ENCODE measurements at regions not wholly inside any gene's neighbourhood (a gene's known extent, or its start where the extent isn't known, plus 50 kb on each side); places are given as distances from the start of the nearest gene placed in this dataset.

DNA sequence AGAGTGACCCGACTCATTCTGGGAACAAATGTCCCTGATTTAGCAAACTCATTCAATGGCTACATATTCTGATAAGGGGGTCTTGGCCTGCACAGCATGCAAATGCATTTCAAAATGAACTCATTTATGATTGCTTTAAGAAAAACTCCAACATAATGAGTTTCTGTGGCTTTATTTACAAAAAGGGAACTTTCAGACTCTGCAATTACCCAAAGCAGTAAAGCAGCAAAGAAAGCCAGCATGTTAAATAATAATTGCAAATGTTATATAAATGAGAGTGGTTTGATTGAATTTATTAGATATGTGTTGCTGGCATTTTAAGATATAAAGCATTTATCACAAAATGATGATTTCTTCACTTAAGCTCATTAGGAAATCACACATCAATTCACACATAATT is 295.7 kb downstream of the FBXW7 start:
- no TSS peak for BruUV-seq (replicated peaks)
- TF ChIP-seq CEBPB (IDR thresholded peaks at IDR 0.05; ENCODE audit: low read depth) (no peak), TCF7L2 (IDR thresholded peaks at IDR 0.05; ENCODE audit: borderline replicate concordance, extremely low read depth, insufficient read depth, insufficient read length) (no peak), SRF (IDR thresholded peaks at IDR 0.05; ENCODE audit: low read depth) (no peak), ZNF274 (IDR thresholded peaks at IDR 0.05; ENCODE audit: low read depth, low read length) (no peak)
- TF ChIP-seq, protein P1, sequence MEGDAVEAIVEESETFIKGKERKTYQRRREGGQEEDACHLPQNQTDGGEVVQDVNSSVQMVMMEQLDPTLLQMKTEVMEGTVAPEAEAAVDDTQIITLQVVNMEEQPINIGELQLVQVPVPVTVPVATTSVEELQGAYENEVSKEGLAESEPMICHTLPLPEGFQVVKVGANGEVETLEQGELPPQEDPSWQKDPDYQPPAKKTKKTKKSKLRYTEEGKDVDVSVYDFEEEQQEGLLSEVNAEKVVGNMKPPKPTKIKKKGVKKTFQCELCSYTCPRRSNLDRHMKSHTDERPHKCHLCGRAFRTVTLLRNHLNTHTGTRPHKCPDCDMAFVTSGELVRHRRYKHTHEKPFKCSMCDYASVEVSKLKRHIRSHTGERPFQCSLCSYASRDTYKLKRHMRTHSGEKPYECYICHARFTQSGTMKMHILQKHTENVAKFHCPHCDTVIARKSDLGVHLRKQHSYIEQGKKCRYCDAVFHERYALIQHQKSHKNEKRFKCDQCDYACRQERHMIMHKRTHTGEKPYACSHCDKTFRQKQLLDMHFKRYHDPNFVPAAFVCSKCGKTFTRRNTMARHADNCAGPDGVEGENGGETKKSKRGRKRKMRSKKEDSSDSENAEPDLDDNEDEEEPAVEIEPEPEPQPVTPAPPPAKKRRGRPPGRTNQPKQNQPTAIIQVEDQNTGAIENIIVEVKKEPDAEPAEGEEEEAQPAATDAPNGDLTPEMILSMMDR (IDR thresholded peaks at IDR 0.05 in 2 of 3, conservative IDR thresholded peaks at IDR 0.05 in 1 of 3; ENCODE audit: borderline replicate concordance in 1 of 3, insufficient read depth in 1 of 3, low read depth in 2 of 3, low read length in 2 of 3) = no peak
- ATAC-seq (no peak), DNase-seq (ENCODE audit: low read depth, low spot score) (no peak)
- ChIA-PET CTCF (no interaction called here), POLR2A (no interaction called here), RAD21 (ENCODE audit: low non-redundant PET in 1 of 2, low total read pairs in 2 of 2, uncharacterized antibody in 2 of 2, unreplicated experiment in 2 of 2) (no interaction called here)
- Histone ChIP-seq H3K27ac (ENCODE audit: low read depth, low read length) (no peak overlapping the region), H3K9ac (ENCODE audit: low read length) (no peak overlapping the region), H3K9me2 (ENCODE audit: insufficient read depth) (no peaks in the 10 kb centered on the region), H3K27me3 (ENCODE audit: insufficient read depth, low read length) (no peaks in the 10 kb centered on the region), H4K20me1 (ENCODE audit: insufficient read depth) (no peaks in the 10 kb centered on the region), H3K79me2 (ENCODE audit: insufficient read depth, low read length) (no peaks in the 10 kb centered on the region), H2AFZ (ENCODE audit: low read depth, low read length, poor library complexity, severe bottlenecking) (no peak overlapping the region), H3K9me3 (ENCODE audit: control insufficient read depth in 1 of 2, insufficient read depth in 1 of 2, low read depth in 1 of 2, low read length in 2 of 2) (no peaks in the 10 kb centered on the region), H3K4me1 (ENCODE audit: control insufficient read depth in 1 of 2, insufficient read depth in 2 of 2, low read length in 2 of 2) (no peaks in the 10 kb centered on the region), H3K36me3 (ENCODE audit: control insufficient read depth in 1 of 2, insufficient read depth in 2 of 2, low read length in 2 of 2) (no peaks in the 10 kb centered on the region), H3K4me3 (replicated peaks in 1 of 2; ENCODE audit: low read depth in 1 of 2, low read length in 2 of 2) (no peak overlapping the region), H3K4me2 (ENCODE audit: low read length) (no peak overlapping the region)
- intact Hi-C loops (cut with micrococcal nuclease) = no loop called here

DNA sequence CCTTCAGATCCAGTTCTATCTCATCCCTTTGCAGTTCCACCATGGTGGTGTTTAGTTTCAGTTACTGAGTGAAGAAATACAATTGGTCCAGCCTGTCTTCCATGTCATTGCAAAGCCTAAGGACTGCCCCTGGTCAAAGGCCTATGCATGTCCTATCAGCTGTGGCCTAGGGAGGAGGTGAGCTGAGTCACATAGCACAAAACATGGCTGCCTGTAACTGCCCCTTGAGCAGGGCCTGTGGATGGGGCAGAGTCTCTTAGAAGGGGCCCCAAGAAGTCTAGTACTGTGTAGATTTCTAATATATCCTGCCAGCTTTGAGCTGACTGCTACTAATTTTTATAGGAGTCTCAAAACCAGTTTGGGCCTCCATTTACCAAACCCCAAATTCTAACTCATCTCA is 296.7 kb downstream of the FBXW7 start:
- Histone ChIP-seq H3K79me2 (ENCODE audit: insufficient read depth, low read length) (no peaks in the 10 kb centered on the region), H3K9ac (ENCODE audit: low read length) (no peak overlapping the region), H3K9me3 (ENCODE audit: control insufficient read depth in 1 of 2, insufficient read depth in 1 of 2, low read depth in 1 of 2, low read length in 2 of 2) (no peaks in the 10 kb centered on the region), H3K27ac (ENCODE audit: low read depth, low read length) (no peak overlapping the region), H3K9me2 (ENCODE audit: insufficient read depth) (no peaks in the 10 kb centered on the region), H3K4me1 (ENCODE audit: control insufficient read depth in 1 of 2, insufficient read depth in 2 of 2, low read length in 2 of 2) (no peaks in the 10 kb centered on the region), H3K27me3 (ENCODE audit: insufficient read depth, low read length) (no peaks in the 10 kb centered on the region), H3K4me2 (ENCODE audit: low read length) (no peak overlapping the region), H4K20me1 (ENCODE audit: insufficient read depth) (no peaks in the 10 kb centered on the region), H3K4me3 (replicated peaks in 1 of 2; ENCODE audit: low read depth in 1 of 2, low read length in 2 of 2) (no peak overlapping the region), H2AFZ (ENCODE audit: low read depth, low read length, poor library complexity, severe bottlenecking) (no peak overlapping the region), H3K36me3 (ENCODE audit: control insufficient read depth in 1 of 2, insufficient read depth in 2 of 2, low read length in 2 of 2) (no peaks in the 10 kb centered on the region)
- TF ChIP-seq SRF (IDR thresholded peaks at IDR 0.05; ENCODE audit: low read depth) (no peak), ZFX (IDR thresholded peaks at IDR 0.05) (no peak), TCF7L2 (IDR thresholded peaks at IDR 0.05; ENCODE audit: borderline replicate concordance, extremely low read depth, insufficient read depth, insufficient read length) (no peak), CEBPB (IDR thresholded peaks at IDR 0.05; ENCODE audit: low read depth) (no peak)
- TF ChIP-seq, protein P2, sequence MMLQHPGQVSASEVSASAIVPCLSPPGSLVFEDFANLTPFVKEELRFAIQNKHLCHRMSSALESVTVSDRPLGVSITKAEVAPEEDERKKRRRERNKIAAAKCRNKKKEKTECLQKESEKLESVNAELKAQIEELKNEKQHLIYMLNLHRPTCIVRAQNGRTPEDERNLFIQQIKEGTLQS (IDR thresholded peaks at IDR 0.05) = no peak
- TF ChIP-seq, protein P3, sequence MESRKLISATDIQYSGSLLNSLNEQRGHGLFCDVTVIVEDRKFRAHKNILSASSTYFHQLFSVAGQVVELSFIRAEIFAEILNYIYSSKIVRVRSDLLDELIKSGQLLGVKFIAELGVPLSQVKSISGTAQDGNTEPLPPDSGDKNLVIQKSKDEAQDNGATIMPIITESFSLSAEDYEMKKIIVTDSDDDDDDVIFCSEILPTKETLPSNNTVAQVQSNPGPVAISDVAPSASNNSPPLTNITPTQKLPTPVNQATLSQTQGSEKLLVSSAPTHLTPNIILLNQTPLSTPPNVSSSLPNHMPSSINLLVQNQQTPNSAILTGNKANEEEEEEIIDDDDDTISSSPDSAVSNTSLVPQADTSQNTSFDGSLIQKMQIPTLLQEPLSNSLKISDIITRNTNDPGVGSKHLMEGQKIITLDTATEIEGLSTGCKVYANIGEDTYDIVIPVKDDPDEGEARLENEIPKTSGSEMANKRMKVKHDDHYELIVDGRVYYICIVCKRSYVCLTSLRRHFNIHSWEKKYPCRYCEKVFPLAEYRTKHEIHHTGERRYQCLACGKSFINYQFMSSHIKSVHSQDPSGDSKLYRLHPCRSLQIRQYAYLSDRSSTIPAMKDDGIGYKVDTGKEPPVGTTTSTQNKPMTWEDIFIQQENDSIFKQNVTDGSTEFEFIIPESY (IDR thresholded peaks at IDR 0.05; ENCODE audit: extremely low read depth, insufficient replicate concordance, low read length) = no peak
- POLR2A ChIA-PET = no interaction called here
- BruUV-seq (replicated peaks) = no TSS peak
- CTCF ChIA-PET = no interaction called here
- no peak for DNase-seq (ENCODE audit: low read depth, low spot score)
- no peak for ATAC-seq
- intact Hi-C loops (cut with micrococcal nuclease) = no loop called here
- RAD21 ChIA-PET (ENCODE audit: low non-redundant PET in 1 of 2, low total read pairs in 2 of 2, uncharacterized antibody in 2 of 2, unreplicated experiment in 2 of 2) = no interaction called here
